GM21576 (cell line): ENCODE measurements at regions not wholly inside any gene's neighbourhood (a gene's known extent, or its start where the extent isn't known, plus 50 kb on each side); places are given as distances from the start of the nearest gene placed in this dataset.
"Not testable (repeated sequence)": the region's sequence is repeated elsewhere in the genome, so short reads cannot be mapped to it uniquely, and the experiment has no call there.

Experiments
- ATAC-seq: cut with Tn5 transposase; IDR thresholded peaks from one replicate; pipeline ENCODE4 v1.9.1; 2021; ENCODE audit warnings: mild to moderate bottlenecking, moderate library complexity; ENCODE audit not compliant: unreplicated experiment

GRCh38 chr5:118397236-118397635 is 591.1 kb downstream of the DTWD2 start:
- ATAC-seq: no peak

- no peak for ATAC-seq
Measured at GRCh38 chr5:118392491-118392890, 595.9 kb downstream of the DTWD2 start.

DNA sequence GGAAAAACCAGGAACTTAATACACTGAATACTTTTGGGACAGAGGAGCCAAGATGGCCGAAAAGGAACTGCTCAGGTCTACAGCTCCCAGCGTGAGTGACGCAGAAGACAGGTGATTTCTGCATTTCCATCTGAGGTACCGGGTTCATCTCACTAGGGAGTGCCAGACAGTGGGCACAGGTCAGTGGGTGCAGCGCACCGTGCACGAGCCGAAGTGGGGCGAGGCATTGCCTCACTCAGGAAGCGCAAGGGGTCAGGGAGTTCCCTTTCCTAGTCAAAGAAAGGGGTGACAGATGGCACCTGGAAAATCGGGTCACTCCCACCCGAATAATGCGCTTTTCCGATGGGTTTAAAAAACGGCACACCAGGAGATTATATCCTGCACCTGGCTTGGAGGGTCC is 605.4 kb downstream of the DTWD2 start:
- not testable (repeated sequence) for ATAC-seq

- no peak for ATAC-seq
Measured at GRCh38 chr5:118379470-118379869, 608.9 kb downstream of the DTWD2 start.

GRCh38 chr5:118378959-118379358 is 609.4 kb downstream of the DTWD2 start:
- ATAC-seq: no peak

- no peak for ATAC-seq
Measured at GRCh38 chr5:118377420-118377819, 610.9 kb downstream of the DTWD2 start.

DNA sequence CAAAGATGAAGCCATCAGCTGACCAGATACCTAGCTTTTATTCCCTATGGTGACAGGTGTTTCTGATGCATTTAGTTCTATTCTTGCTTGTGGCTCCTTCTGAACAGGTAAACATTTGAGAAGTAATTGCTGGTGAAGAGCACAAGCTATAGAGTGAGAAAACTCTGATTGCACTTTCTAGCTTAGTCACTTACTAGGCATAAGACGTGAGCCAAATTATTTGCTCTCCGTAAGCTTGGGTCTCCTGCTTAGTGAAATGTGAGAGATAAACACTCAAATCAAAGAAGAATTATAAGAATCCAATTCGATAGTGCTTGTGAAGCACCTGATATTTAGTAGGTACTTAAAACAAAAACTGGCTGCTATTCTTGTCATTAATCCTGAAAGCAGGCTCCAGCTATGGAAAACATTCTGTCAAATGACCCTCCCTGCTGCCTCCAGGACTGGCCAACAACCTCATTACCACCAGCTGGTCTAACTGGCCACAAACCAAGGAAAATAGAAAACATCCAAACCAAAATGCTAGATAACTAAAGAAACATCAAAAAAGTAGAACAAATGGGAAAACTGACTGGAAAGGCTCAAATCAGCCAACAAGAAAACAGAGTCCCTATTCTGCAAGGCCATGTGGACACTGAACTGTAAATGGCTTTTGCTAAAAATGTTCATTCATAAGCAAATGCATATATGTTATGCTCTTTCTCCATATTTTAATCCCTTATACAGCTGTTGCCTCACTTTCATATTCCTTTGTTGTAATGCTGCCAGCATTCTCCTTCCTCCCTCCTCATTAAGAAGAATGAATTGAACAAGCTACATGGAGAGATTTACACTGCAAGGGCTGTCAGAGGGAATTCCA is 616.1 kb downstream of the DTWD2 start:
- no peak for ATAC-seq

GRCh38 chr5:118366429-118366828 is 621.9 kb downstream of the DTWD2 start:
- ATAC-seq: no peak

DNA sequence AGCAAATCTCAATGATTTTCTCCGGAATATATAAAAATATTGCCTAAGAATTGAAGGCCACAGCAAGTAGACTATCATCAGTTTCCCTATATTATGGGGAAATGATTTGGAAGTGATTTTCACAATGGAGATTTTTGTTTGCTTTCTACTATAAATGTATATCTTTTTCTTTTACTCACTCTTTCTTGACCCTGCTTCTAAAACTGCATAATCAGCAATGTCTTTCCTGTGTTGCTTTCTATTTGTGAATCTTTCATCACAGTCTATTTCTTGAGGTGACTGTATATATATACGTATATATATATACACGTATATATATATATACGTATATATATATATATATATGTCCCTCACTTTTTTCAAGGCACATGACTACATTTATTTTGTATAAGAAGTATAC is 622.6 kb downstream of the DTWD2 start:
- no peak for ATAC-seq

- no peak for ATAC-seq
Measured at GRCh38 chr5:118354797-118355196, 633.5 kb downstream of the DTWD2 start.

DNA sequence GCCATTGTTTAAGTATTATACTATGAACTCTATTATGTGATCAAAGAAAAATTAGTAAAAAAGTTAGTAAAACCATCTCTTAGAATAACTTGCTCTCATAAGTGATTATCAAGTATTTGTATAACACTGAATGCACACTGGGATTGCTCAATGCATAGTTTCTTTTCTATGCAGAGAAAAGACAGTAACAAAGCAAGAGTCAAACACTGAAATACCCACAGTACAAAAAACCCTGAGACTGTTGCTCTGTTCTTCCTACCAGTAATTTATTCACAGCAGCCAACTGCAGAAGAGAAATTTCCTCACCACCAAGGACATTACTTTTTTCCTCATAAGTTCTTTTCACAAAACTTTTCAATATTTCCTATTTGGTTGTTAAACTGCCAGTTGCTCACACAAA is 634.4 kb downstream of the DTWD2 start:
- no peak for ATAC-seq

DNA sequence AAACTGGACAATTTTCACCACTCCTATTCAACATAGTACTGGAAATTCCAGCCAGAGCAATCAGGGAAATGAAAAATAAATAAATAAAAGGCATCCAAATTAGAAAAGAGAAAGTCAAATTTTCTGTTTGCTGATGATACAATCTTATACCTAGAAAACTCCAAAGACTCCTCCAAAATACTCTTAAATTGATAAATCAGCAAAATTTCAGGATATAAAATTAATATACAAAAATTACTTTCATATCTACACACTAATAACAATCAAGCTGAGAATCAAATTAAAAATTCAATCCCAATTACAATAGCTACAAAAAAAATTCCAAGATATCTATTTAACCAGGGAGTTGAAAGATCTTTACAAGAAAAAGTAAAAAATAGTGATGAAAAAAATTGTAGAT is 651.9 kb downstream of the DTWD2 start:
- no peak for ATAC-seq

DNA sequence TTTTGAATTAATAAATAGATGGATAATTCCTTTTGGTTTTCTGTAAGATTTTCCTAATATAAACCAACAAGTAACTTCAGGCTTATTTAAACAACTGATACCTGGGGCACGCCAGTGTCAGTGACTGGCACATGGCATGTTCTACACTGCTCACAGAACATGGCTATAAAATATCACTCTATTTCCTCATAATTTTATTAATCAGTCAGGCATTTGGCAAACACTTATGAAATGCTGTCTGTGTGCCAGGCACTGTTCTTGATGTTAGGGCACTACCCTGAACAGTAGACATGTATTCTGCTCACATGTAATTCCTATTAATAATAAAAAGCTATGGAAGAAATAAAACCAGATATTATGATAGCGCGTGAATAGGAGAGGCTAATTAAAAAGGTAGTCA is 661.0 kb downstream of the DTWD2 start:
- ATAC-seq: no peak

- no peak for ATAC-seq
Measured at GRCh38 chr5:118326481-118327045, 661.8 kb downstream of the DTWD2 start.

GRCh38 chr5:118325931-118326330 is 662.4 kb downstream of the DTWD2 start:
- no peak for ATAC-seq

GRCh38 chr5:118323723-118324122 is 664.6 kb downstream of the DTWD2 start:
- ATAC-seq: not testable (repeated sequence)

DNA sequence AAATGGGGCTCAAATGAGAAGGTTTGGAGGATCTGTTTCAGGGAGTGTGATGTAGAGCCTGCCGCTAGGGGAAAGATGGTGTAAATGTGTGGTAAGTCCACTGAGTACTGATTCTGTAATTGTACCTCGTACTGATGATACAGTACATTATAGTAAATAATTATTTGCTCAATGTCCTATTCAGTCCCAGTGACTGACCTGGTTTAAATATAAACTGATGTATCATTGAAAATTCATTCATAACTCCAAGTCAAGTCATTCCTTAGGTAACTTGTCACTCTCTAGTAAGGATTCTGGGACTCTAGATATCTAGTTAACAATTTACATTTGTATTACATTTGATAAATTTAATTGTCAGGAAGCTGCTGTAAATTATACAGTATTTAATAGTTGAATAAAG is 667.3 kb downstream of the DTWD2 start:
- ATAC-seq: no peak

DNA sequence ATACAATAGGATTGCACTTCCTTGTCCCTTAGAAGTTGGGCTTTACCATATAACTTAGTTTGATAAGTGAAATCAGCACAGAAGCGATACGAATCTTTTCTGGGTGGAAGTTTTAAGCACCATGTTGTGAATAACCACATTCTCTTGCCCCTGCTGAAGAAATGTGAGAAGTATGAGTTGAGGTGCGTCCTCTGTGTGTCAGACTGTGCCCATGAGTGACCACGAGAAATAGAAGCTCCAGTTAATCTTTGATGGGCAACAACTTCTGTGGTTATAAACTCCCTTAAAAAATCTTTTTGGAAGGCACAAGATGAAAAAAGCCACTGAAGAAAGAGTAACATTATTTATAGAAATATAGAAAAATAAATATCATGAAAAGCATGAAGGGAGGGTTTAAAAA is 668.2 kb downstream of the DTWD2 start:
- no peak for ATAC-seq

- no peak for ATAC-seq
Measured at GRCh38 chr5:118314931-118315330, 673.4 kb downstream of the DTWD2 start.

DNA sequence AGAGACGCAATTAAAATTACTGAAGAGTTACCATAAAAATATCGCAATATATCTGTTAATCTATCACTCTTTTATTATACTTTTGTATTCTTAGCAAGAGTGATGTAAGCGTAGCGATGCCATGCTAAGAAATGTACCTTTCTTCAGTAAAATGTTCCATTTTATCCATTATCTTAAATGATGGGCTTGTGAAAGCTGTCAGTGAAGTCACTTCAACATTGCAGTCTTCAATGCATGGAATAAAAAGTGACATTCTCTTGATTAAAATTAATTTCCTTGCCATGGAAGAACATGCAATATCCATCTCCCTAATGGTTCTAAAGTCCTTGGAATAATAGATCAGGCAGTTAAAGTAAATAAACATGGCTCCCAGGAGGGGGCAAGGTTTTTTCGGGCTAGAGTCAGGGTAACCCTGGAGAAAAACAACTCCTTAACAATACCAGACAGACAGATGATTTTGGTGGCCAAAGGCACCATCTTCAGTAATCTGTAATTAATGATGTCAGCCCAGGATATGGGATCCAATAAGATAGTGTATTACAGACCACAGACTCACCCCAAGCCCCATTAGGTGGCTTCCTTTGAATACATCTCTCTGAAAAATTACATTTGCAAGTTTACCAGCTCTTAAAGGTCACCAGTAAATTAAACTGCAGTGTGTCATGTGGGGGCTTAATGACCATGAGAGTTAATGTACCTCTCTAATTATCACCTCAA is 677.1 kb downstream of the DTWD2 start:
- no peak for ATAC-seq

DNA sequence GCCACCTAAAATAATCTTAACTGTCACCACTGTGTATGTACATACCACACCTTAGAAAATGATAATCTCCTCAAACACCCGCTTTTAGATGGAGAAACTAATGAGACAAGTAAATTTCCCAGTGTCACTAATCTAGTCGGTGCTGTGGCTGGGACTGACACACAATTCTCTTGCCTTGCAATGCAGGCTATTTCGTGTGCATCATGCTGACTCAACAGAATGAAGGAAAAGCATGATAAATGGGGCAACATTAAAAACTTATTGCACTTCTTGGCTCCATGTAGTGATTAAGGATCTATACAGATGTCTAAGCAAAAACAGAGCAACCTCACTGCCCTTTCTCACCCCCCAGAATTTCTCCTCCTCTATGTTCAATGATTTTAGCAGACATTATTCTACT is 677.9 kb downstream of the DTWD2 start:
- no peak for ATAC-seq

- ATAC-seq: no peak
Measured at GRCh38 chr5:118303296-118303695, 685.1 kb downstream of the DTWD2 start.
